Erythroblast (primary cell): ENCODE measurements at regions not wholly inside any gene's neighbourhood (a gene's known extent, or its start where the extent isn't known, plus 50 kb on each side); places are given as distances from the start of the nearest gene placed in this dataset.

Experiments
- GATA1 ChIP-seq: IDR thresholded peaks from 2 replicates; pipeline ENCODE4 v1.6.1; 2011; ENCODE audit warnings: low read depth, mild to moderate bottlenecking, control low read depth, low read length, moderate library complexity
- POLR2A ChIP-seq: IDR thresholded peaks from 2 replicates; pipeline ENCODE4 v1.6.1; 2011; ENCODE audit warnings: mild to moderate bottlenecking, low read length

- TF ChIP-seq POLR2A: no peak
- no peak for TF ChIP-seq GATA1
These were observed 92.5 kb upstream of the AHR start for GRCh38 chr7:17205910-17206309.
